ENCODE measurements at regions not wholly inside any gene's neighbourhood (a gene's known extent, or its start where the extent isn't known, plus 50 kb on each side); places are given as distances from the start of the nearest gene placed in this dataset.

GRCh38 chr9:87199278-87199677, 252.0 kb upstream of the GAS1 start:
- Histone ChIP-seq H2BK5ac (ENCODE audit: low read length) (no peak overlapping the region), H3K36me3 (replicated peaks in 1 of 2; ENCODE audit: control insufficient read depth in 2 of 2, insufficient read depth in 2 of 2, low read length in 2 of 2) (no peaks in the 10 kb centered on the region), H4K91ac (ENCODE audit: low read depth, low read length, poor library complexity) (no peak overlapping the region), H3K18ac (ENCODE audit: low read length) (no peak overlapping the region), H3K4me1 (ENCODE audit: control insufficient read depth in 2 of 2, insufficient read depth in 1 of 2, low read depth in 1 of 2, low read length in 2 of 2) (peaks cover 0 to 7% of the 10 kb centered on the region in 2 donors), H3K79me1 (ENCODE audit: low read depth, low read length) (no peaks in the 10 kb centered on the region), H3K4me3 (ENCODE audit: low read length in 2 of 2) (no peak overlapping the region), H2BK120ac (ENCODE audit: low read depth, low read length) (no peak overlapping the region), H2AK5ac (ENCODE audit: low read depth, low read length) (no peak overlapping the region), H3K27ac (replicated peaks; ENCODE audit: low read length) (no peak overlapping the region), H3K27me3 (ENCODE audit: control insufficient read depth in 3 of 3, insufficient read depth in 3 of 3, low read depth in 1 of 3, low read length in 3 of 3) (no peaks in the 10 kb centered on the region), H3K4me2 (ENCODE audit: insufficient read depth, low read length, poor library complexity, severe bottlenecking) (no peak overlapping the region), H2BK12ac (ENCODE audit: low read length) (no peak overlapping the region), H4K8ac (ENCODE audit: low read depth, low read length) (no peak overlapping the region), H3K23ac (ENCODE audit: low read depth, low read length, poor library complexity) (no peak overlapping the region), H2AFZ (ENCODE audit: low read length) (no peak overlapping the region), H3K9me3 (replicated peaks in 1 of 2; ENCODE audit: control insufficient read depth in 2 of 2, insufficient read depth in 1 of 2, low read depth in 1 of 2, low read length in 2 of 2) (no peaks in the 10 kb centered on the region), H2BK15ac (ENCODE audit: low read length) (no peak overlapping the region), H3K14ac (ENCODE audit: low read length) (no peak overlapping the region), H3K4ac (ENCODE audit: low read length) (no peak overlapping the region), H3K9ac (ENCODE audit: low read depth, low read length, poor library complexity) (no peak overlapping the region)
- no peak for DNase-seq (ENCODE audit: low spot score)
- WGBS, 2 donors (ENCODE audit: extremely low coverage in 2 of 2, insufficient read length in 2 of 2, insufficient replicate concordance in 1 of 2), result no CpG with 5 or more reads among the region's 5 CpGs

- H3K79me1 ChIP-seq (ENCODE audit: low read depth, low read length), result no peaks in the 10 kb centered on the region
- H3K4me3 ChIP-seq (ENCODE audit: low read length in 2 of 2), result no peak overlapping the region
- no peak overlapping the region for H3K9ac ChIP-seq (ENCODE audit: low read depth, low read length, poor library complexity)
- no peak for DNase-seq (ENCODE audit: low spot score)
- H3K27me3 ChIP-seq (ENCODE audit: control insufficient read depth in 3 of 3, insufficient read depth in 3 of 3, low read depth in 1 of 3, low read length in 3 of 3), result no peaks in the 10 kb centered on the region
- H3K9me3 ChIP-seq (replicated peaks in 1 of 2; ENCODE audit: control insufficient read depth in 2 of 2, insufficient read depth in 1 of 2, low read depth in 1 of 2, low read length in 2 of 2), result no peaks in the 10 kb centered on the region
- H4K91ac ChIP-seq (ENCODE audit: low read depth, low read length, poor library complexity), result no peak overlapping the region
- H3K4me1 ChIP-seq (ENCODE audit: control insufficient read depth in 2 of 2, insufficient read depth in 1 of 2, low read depth in 1 of 2, low read length in 2 of 2), result peaks cover 0 to 5% of the 10 kb centered on the region in 2 donors
- H3K23ac ChIP-seq (ENCODE audit: low read depth, low read length, poor library complexity), result no peak overlapping the region
- no peak overlapping the region for H2AK5ac ChIP-seq (ENCODE audit: low read depth, low read length)
- H3K27ac ChIP-seq (replicated peaks; ENCODE audit: low read length), result no peak overlapping the region
- H2AFZ ChIP-seq (ENCODE audit: low read length), result no peak overlapping the region
- H3K14ac ChIP-seq (ENCODE audit: low read length), result no peak overlapping the region
- no peaks in the 10 kb centered on the region for H3K36me3 ChIP-seq (replicated peaks in 1 of 2; ENCODE audit: control insufficient read depth in 2 of 2, insufficient read depth in 2 of 2, low read length in 2 of 2)
- no CpG with 5 or more reads among the region's 4 CpGs for WGBS, 2 donors (ENCODE audit: extremely low coverage in 2 of 2, insufficient read length in 2 of 2, insufficient replicate concordance in 1 of 2)
- H2BK120ac ChIP-seq (ENCODE audit: low read depth, low read length), result no peak overlapping the region
- no peak overlapping the region for H2BK12ac ChIP-seq (ENCODE audit: low read length)
- no peak overlapping the region for H3K4me2 ChIP-seq (ENCODE audit: insufficient read depth, low read length, poor library complexity, severe bottlenecking)
- H4K8ac ChIP-seq (ENCODE audit: low read depth, low read length), result no peak overlapping the region
- no peak overlapping the region for H2BK5ac ChIP-seq (ENCODE audit: low read length)
- H2BK15ac ChIP-seq (ENCODE audit: low read length), result no peak overlapping the region
- H3K4ac ChIP-seq (ENCODE audit: low read length), result no peak overlapping the region
- no peak overlapping the region for H3K18ac ChIP-seq (ENCODE audit: low read length)
Observed at GRCh38 chr9:87199782-87200181, 252.5 kb upstream of the GAS1 start.

- H2BK12ac ChIP-seq (ENCODE audit: low read length), result no peak overlapping the region
- no peak overlapping the region for H3K27ac ChIP-seq (replicated peaks; ENCODE audit: low read length)
- H3K9me3 ChIP-seq (replicated peaks in 1 of 2; ENCODE audit: control insufficient read depth in 2 of 2, insufficient read depth in 1 of 2, low read depth in 1 of 2, low read length in 2 of 2), result no peaks in the 10 kb centered on the region
- no peak overlapping the region for H4K91ac ChIP-seq (ENCODE audit: low read depth, low read length, poor library complexity)
- peaks cover 0 to 4% of the 10 kb centered on the region in 2 donors for H3K4me1 ChIP-seq (ENCODE audit: control insufficient read depth in 2 of 2, insufficient read depth in 1 of 2, low read depth in 1 of 2, low read length in 2 of 2)
- no peak for DNase-seq (ENCODE audit: low spot score)
- no peaks in the 10 kb centered on the region for H3K36me3 ChIP-seq (replicated peaks in 1 of 2; ENCODE audit: control insufficient read depth in 2 of 2, insufficient read depth in 2 of 2, low read length in 2 of 2)
- no peak overlapping the region for H2AK5ac ChIP-seq (ENCODE audit: low read depth, low read length)
- no peak overlapping the region for H3K23ac ChIP-seq (ENCODE audit: low read depth, low read length, poor library complexity)
- no peak overlapping the region for H2AFZ ChIP-seq (ENCODE audit: low read length)
- no peak overlapping the region for H4K8ac ChIP-seq (ENCODE audit: low read depth, low read length)
- H3K18ac ChIP-seq (ENCODE audit: low read length), result no peak overlapping the region
- no peak overlapping the region for H3K4me2 ChIP-seq (ENCODE audit: insufficient read depth, low read length, poor library complexity, severe bottlenecking)
- H3K4me3 ChIP-seq (ENCODE audit: low read length in 2 of 2), result no peak overlapping the region
- H2BK5ac ChIP-seq (ENCODE audit: low read length), result no peak overlapping the region
- H3K27me3 ChIP-seq (ENCODE audit: control insufficient read depth in 3 of 3, insufficient read depth in 3 of 3, low read depth in 1 of 3, low read length in 3 of 3), result no peaks in the 10 kb centered on the region
- no CpG with 5 or more reads among the region's 4 CpGs for WGBS, 2 donors (ENCODE audit: extremely low coverage in 2 of 2, insufficient read length in 2 of 2, insufficient replicate concordance in 1 of 2)
- H2BK120ac ChIP-seq (ENCODE audit: low read depth, low read length), result no peak overlapping the region
- H3K14ac ChIP-seq (ENCODE audit: low read length), result no peak overlapping the region
- no peak overlapping the region for H2BK15ac ChIP-seq (ENCODE audit: low read length)
- H3K4ac ChIP-seq (ENCODE audit: low read length), result no peak overlapping the region
- H3K79me1 ChIP-seq (ENCODE audit: low read depth, low read length), result no peaks in the 10 kb centered on the region
- no peak overlapping the region for H3K9ac ChIP-seq (ENCODE audit: low read depth, low read length, poor library complexity)
Observed at GRCh38 chr9:87201351-87201751, 254.0 kb upstream of the GAS1 start.

DNA sequence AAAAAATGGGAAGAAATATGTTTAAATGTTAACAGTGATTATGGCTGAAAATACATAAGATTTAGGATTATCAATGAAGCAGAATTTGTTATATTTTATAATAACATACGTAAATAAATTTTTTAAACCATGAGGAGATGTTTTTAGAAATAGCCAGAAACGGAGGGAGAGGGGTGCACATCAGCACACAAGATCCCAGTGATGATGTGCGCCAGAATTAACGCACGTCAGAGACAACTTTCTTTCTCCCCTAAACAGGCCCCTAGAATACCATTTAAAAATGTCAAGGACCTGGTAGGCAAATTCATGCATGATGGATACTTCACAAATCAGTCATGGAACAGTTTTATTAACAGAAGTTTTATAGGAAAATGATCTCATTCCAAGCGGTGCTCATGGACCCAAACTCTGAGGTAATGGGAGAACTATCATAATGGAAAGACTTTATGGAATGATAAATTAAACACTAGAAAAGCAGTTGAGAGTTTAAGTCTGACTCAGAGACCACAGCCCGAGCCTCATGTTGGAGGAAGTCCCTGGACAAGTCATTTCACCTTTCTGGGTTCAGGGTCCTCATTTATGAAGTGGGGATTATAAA, 258.9 kb upstream of the GAS1 start:
- Histone ChIP-seq H2BK15ac (ENCODE audit: low read length) (no peak overlapping the region), H3K9me3 (replicated peaks in 1 of 2; ENCODE audit: control insufficient read depth in 2 of 2, insufficient read depth in 1 of 2, low read depth in 1 of 2, low read length in 2 of 2) (no peaks in the 10 kb centered on the region), H2AK5ac (ENCODE audit: low read depth, low read length) (no peak overlapping the region), H3K4me1 (ENCODE audit: control insufficient read depth in 2 of 2, insufficient read depth in 1 of 2, low read depth in 1 of 2, low read length in 2 of 2) (no peaks in the 10 kb centered on the region), H3K14ac (ENCODE audit: low read length) (no peak overlapping the region), H3K23ac (ENCODE audit: low read depth, low read length, poor library complexity) (no peak overlapping the region), H3K27ac (replicated peaks; ENCODE audit: low read length) (no peak overlapping the region), H3K4ac (ENCODE audit: low read length) (no peak overlapping the region), H4K8ac (ENCODE audit: low read depth, low read length) (no peak overlapping the region), H3K4me3 (ENCODE audit: low read length in 2 of 2) (no peak overlapping the region), H3K9ac (ENCODE audit: low read depth, low read length, poor library complexity) (no peak overlapping the region), H3K27me3 (ENCODE audit: control insufficient read depth in 3 of 3, insufficient read depth in 3 of 3, low read depth in 1 of 3, low read length in 3 of 3) (no peaks in the 10 kb centered on the region), H3K4me2 (ENCODE audit: insufficient read depth, low read length, poor library complexity, severe bottlenecking) (no peak overlapping the region), H3K18ac (ENCODE audit: low read length) (no peak overlapping the region), H3K79me1 (ENCODE audit: low read depth, low read length) (no peaks in the 10 kb centered on the region), H2BK5ac (ENCODE audit: low read length) (no peak overlapping the region), H3K36me3 (replicated peaks in 1 of 2; ENCODE audit: control insufficient read depth in 2 of 2, insufficient read depth in 2 of 2, low read length in 2 of 2) (no peaks in the 10 kb centered on the region), H2BK120ac (ENCODE audit: low read depth, low read length) (no peak overlapping the region), H4K91ac (ENCODE audit: low read depth, low read length, poor library complexity) (no peak overlapping the region), H2BK12ac (ENCODE audit: low read length) (no peak overlapping the region), H2AFZ (ENCODE audit: low read length) (no peak overlapping the region)
- no peak for DNase-seq (ENCODE audit: low spot score)
- WGBS, 2 donors (ENCODE audit: extremely low coverage in 2 of 2, insufficient read length in 2 of 2, insufficient replicate concordance in 1 of 2), result no CpG with 5 or more reads among the region's 7 CpGs

Data from neuronal stem cell (in vitro differentiated cells).